HG03045 (cell line): ENCODE measurements at regions not wholly inside any gene's neighbourhood (a gene's known extent, or its start where the extent isn't known, plus 50 kb on each side); places are given as distances from the start of the nearest gene placed in this dataset.

Source experiments
- ATAC-seq: cut with Tn5 transposase; IDR thresholded peaks from one replicate; pipeline ENCODE4 v1.9.1; 2021; ENCODE audit warnings: mild to moderate bottlenecking, moderate library complexity; ENCODE audit not compliant: unreplicated experiment

- no peak for ATAC-seq
Measured at GRCh38 chr4:30930276-30930675, 210.1 kb downstream of the PCDH7 start.

GRCh38 chr4:30932581-30932980 lies 212.4 kb downstream of the PCDH7 start:
- ATAC-seq: no peak

GRCh38 chr4:30939069-30939468 lies 218.9 kb downstream of the PCDH7 start:
- ATAC-seq: no peak

GRCh38 chr4:30939684-30940083 lies 219.5 kb downstream of the PCDH7 start:
- no peak for ATAC-seq

GRCh38 chr4:30941641-30942040 lies 221.5 kb downstream of the PCDH7 start:
- no peak for ATAC-seq

GRCh38 chr4:30943356-30943755 lies 223.2 kb downstream of the PCDH7 start:
- no peak for ATAC-seq

- ATAC-seq: no peak
Measured at GRCh38 chr4:30945586-30945985, 225.4 kb downstream of the PCDH7 start.

GRCh38 chr4:30946288-30946687 lies 226.1 kb downstream of the PCDH7 start:
- ATAC-seq: no peak

GRCh38 chr4:30948653-30949052 lies 228.5 kb downstream of the PCDH7 start:
- no peak for ATAC-seq

GRCh38 chr4:30950737-30951136 lies 230.6 kb downstream of the PCDH7 start:
- ATAC-seq: no peak

GRCh38 chr4:30952526-30953219 lies 232.5 kb downstream of the PCDH7 start:
- no peak for ATAC-seq

GRCh38 chr4:30953799-30954198 lies 233.6 kb downstream of the PCDH7 start:
- ATAC-seq: no peak

- no peak for ATAC-seq
Measured at GRCh38 chr4:30956916-30957315, 236.7 kb downstream of the PCDH7 start.

GRCh38 chr4:30957706-30958105 lies 237.5 kb downstream of the PCDH7 start:
- ATAC-seq: no peak

- no peak for ATAC-seq
Measured at GRCh38 chr4:30959781-30960485, 239.8 kb downstream of the PCDH7 start.

- ATAC-seq: no peak
Measured at GRCh38 chr4:30962939-30963338, 242.8 kb downstream of the PCDH7 start.

GRCh38 chr4:30968926-30969325 lies 248.8 kb downstream of the PCDH7 start:
- ATAC-seq: no peak

GRCh38 chr4:30972542-30972941 lies 252.4 kb downstream of the PCDH7 start:
- no peak for ATAC-seq

GRCh38 chr4:30973993-30974392 lies 253.8 kb downstream of the PCDH7 start:
- no peak for ATAC-seq

- no peak for ATAC-seq
Measured at GRCh38 chr4:30979402-30979801, 259.2 kb downstream of the PCDH7 start.

- no peak for ATAC-seq
Measured at GRCh38 chr4:30989508-30989907, 269.3 kb downstream of the PCDH7 start.

GRCh38 chr4:30996841-30997240 lies 276.7 kb downstream of the PCDH7 start:
- ATAC-seq: no peak

- no peak for ATAC-seq
Measured at GRCh38 chr4:31005037-31005436, 284.9 kb downstream of the PCDH7 start.
